LHCN-M2 (cell line): ENCODE measurements at regions not wholly inside any gene's neighbourhood (a gene's known extent, or its start where the extent isn't known, plus 50 kb on each side); places are given as distances from the start of the nearest gene placed in this dataset.

Source experiments
- DNase-seq: peaks from one replicate; pipeline ENCODE4 v3.0.0-alpha.2; 2012; ENCODE audit warnings: low read depth

DNA sequence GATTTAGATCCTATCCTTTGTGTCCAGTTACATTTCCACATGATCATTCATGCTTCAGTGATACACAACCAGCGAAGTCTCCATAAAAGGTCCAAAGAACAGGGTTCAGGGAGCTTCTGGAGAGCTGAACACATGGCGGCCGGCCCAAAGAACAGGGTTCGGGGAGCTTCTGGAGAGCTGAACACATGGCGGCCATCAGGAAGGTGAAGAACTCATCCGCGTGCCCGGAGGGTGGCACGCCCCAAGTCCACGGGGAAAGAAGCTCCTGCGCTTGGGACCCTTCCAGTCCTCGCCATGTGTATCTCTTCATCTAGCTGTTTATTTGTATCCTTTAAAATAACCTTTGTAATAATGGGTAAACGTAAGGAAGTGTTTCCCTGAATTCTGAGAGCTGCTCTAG, 91.9 kb upstream of the FLRT2 start:
- no peak for DNase-seq

GRCh38 chr14:85438481-85438942, 91.4 kb upstream of the FLRT2 start:
- no peak for DNase-seq

- peak; percentile 83 for DNase-seq
Observed at GRCh38 chr14:85439696-85440328, 90.1 kb upstream of the FLRT2 start.

DNA sequence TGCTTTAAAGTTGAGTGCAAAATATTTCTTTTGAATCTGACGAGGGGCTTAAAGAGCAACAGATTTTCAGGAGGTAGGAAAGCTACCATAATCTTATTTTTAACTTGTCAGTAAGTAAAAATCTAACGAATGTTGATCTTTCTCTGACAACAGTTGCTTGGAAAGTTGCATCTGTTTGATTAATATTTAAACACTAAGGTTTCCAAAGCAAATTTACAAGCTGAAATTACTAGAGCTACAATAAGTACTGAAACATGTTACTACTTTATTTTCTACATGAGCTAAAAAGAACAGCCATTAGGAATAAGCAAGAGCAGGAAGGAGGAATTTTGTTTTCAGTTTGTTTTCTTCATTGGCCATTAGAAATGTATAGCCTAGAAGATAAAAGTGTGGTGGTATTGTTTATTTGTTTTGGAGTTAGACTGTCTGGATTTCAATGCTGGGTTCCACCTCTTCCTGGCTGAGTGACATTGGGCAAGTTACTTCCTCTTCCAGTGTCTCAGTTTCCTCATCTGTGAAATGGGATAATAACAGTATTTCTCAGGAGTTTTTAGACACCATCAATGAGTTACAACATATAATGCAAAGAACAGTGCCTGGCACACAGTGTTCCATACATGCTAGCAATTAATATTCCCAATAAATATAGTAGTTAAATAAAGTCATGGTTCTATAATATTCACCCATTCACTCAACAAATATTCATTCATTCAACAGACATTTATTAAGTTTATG, 87.9 kb upstream of the FLRT2 start:
- DNase-seq, result no peak

DNA sequence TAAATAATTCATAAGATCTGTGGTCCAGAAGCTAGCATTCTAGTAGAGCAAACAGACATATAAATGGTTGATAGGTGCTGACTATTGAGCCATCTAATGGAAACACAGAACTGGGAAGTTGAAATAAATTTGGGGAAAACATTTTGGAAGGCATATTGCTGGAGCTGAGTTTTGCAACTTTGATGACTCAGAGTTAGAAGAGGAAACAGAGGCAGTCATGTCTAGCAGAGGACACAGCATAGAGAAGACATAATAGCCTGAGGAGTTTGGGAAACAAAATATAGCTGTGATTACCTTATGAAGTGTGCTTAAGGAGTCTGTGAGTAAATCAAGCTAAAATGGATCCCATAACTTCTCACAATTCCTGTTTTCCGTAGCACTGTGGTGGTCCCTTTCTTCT, 86.9 kb upstream of the FLRT2 start:
- no peak for DNase-seq

DNA sequence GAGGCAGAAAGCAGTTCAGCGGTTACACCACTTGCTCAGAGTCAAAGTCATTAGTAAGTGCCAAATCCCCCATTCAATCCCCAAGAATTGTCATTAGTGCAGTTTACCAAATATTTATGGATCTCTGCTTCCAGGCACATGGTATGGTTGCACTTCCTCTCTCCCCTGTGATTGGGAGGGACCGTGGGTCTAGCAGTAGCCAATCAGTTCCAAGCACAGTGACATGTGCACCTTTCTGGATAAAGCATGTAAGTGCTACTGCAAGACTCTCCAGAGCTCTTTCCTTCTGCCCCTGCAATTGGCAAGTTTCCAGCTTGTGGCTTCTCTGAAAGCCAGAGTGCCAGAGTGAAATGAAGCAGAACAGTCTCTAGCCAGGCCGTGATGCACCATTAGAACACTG, 85.3 kb upstream of the FLRT2 start:
- DNase-seq, result peak; percentile 45

DNA sequence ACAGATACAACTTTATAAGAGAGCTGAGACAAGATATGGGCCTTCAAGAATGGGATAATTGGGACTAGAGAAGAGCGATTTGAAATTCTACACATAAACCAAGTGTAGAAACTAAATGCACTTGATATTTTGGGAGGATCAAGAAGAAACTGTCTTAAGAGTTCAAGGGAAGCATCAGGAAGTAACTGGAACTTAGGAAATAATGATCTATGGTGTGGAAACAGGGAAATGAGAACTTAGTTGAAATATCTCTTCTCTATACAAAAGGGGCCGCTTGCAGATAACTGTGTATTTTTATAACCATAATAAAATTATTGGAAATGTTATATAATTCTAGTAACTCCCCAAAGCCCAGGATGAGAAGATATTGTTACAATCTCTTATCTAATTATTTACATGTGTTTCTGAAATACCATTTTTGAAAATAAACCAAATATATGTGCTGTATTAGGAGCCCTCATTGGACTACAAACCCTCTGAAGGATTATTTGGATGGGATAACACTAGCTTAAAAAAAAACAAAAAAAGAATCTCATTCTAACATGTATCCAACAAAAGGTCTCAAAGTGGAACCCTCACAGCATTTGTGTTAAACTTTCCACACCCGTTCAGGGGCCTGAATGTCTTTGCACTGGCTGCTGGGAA, 84.7 kb upstream of the FLRT2 start:
- DNase-seq, result no peak

DNA sequence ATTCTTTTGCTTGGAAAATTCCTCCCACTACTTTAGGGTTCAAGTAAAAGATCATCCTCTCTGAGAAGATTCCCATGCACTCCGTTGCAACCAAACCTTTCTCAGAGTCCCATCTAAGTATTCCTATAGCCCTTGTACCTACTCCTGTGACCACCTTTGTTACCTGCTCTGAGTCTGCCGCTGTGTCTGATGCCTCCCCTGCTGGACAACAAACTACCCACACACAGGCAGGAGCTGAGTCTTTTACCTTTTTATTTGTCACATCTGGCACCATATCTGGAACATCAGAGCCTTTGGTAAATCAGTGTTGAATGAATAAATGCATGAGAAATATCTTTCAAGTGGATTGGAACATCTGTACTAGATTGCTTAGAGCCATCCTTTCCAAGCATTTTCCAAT, 82.1 kb upstream of the FLRT2 start:
- no peak for DNase-seq

DNA sequence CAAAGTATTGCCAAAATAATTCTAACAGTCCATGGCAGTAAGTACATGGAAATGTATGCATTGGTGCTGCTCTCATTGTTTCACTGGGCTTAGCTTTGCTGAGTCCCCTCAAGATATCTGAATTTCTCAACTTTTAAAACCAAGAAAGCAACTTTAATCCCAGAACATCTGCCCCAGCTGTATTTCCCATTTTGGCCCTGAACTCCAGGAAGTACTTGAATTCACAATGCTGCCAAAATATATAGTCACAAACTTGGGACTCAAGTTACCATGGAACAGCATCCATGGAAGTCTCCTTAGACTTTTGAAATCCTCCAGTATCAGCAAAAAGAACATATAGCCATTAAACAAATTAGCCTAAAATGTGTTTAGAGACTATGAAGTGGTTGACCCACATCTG, 78.5 kb upstream of the FLRT2 start:
- no peak for DNase-seq

GRCh38 chr14:85453401-85454225, 76.3 kb upstream of the FLRT2 start:
- DNase-seq, result no peak

DNA sequence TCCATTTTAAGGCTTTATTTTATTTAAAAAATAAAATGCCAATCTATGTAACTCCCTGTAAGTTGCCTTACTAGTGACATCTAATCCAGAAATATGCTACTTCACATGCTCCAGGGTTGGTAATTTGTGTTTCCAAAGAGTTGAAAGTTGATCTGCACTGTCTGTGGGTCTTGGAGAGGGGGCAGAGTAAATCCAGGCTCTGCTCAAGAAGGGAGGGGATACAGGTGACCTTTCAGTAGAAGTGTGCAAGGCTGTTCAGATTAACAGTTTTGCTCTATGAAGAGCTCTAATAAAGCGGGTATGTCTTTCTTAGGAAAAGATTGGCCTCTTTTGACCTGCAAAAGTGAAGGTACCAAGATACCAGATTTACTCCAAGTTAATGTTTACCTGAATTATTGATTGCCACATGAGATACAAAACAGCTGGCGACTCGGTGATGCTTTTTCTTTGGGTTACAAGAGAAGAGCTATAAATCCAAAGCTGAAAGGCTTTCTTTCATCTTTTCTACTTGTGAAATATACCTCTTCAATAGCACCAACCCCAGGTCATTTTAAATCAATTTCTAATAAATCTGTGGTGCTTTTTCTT, 75.6 kb upstream of the FLRT2 start:
- no peak for DNase-seq

GRCh38 chr14:85459361-85460000, 70.5 kb upstream of the FLRT2 start:
- no peak for DNase-seq

- no peak for DNase-seq
Observed at GRCh38 chr14:85461432-85462133, 68.4 kb upstream of the FLRT2 start.

- no peak for DNase-seq
Observed at GRCh38 chr14:85463512-85463911, 66.4 kb upstream of the FLRT2 start.

DNA sequence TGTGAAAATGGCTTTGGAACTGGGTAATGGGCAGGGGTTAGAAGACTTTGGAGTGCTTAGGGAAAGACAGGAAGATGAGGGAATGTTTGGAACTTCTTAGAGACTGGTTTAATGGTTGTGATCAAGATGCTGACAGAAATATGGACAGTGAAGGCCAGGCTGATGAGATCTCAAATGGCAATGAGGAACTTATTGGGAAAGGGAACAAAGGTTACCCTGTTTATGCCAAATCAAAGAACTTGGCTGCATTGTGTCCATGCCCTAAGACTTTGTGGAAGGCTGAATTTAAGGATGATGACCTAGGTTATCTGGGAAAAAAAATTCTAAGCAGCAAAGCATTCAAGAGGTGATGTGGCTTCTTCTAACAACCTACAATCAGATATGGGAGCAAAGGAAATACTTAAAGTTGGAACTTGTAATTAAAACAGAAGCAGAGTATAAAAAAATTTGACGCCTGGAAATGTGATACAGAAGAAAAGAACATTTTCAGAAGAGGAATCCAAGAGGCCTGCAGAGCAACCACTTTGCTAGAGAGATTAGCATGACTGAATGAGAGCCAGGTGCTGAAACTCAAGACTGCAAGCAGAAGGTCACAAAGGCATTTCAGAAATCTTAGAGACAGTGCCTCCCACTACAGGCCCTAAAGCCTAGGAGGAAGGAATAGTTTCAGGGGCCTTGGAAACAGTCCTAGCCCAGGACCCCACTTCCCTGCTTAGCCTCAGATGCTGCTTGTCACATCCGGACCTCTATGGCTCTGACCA, 65.6 kb upstream of the FLRT2 start:
- no peak for DNase-seq

GRCh38 chr14:85466678-85467077, 63.3 kb upstream of the FLRT2 start:
- peak; percentile 50 for DNase-seq

GRCh38 chr14:85468816-85469215, 61.1 kb upstream of the FLRT2 start:
- DNase-seq, result no peak

GRCh38 chr14:85471156-85471555, 58.8 kb upstream of the FLRT2 start:
- DNase-seq, result peak; percentile 61

GRCh38 chr14:85471744-85472143, 58.2 kb upstream of the FLRT2 start:
- DNase-seq, result peak; percentile 93

GRCh38 chr14:85474431-85474830, 55.5 kb upstream of the FLRT2 start:
- no peak for DNase-seq
